Neuronal stem cell (in vitro differentiated cells): ENCODE measurements at regions not wholly inside any gene's neighbourhood (a gene's known extent, or its start where the extent isn't known, plus 50 kb on each side); places are given as distances from the start of the nearest gene placed in this dataset.

Source experiments
- DNase-seq: peaks from one replicate; pipeline ENCODE4 v3.0.0-alpha.2; 2013; ENCODE audit warnings: low spot score
- H2AFZ ChIP-seq: one replicate; pipeline ENCODE4 v1.6.1; 2013; ENCODE audit warnings: mild to moderate bottlenecking, low read length, inconsistent platforms
- H2AK5ac ChIP-seq: 2 replicates; pipeline ENCODE4 v1.6.1; 2013; ENCODE audit warnings: low read depth, mild to moderate bottlenecking, inconsistent platforms, low read length, moderate library complexity, mixed read lengths
- H2BK120ac ChIP-seq: 2 replicates; pipeline ENCODE4 v1.6.1; 2013; ENCODE audit warnings: low read depth, mild to moderate bottlenecking, inconsistent platforms, low read length, moderate library complexity, mixed read lengths
- H2BK12ac ChIP-seq: one replicate; pipeline ENCODE4 v1.6.1; 2013; ENCODE audit warnings: low read length, inconsistent platforms
- H2BK15ac ChIP-seq: 2 replicates; pipeline ENCODE4 v1.6.1; 2013; ENCODE audit warnings: mild to moderate bottlenecking, low read length, inconsistent platforms, mixed read lengths
- H2BK5ac ChIP-seq: one replicate; pipeline ENCODE4 v1.6.1; 2013; ENCODE audit warnings: inconsistent platforms, mild to moderate bottlenecking, low read length, moderate library complexity
- H3K14ac ChIP-seq: one replicate; pipeline ENCODE4 v1.6.1; 2013; ENCODE audit warnings: low read length, inconsistent platforms
- H3K18ac ChIP-seq: 2 replicates; pipeline ENCODE4 v1.6.1; 2013; ENCODE audit warnings: low read length, inconsistent platforms
- H3K23ac ChIP-seq: 2 replicates; pipeline ENCODE4 v1.6.1; 2013; ENCODE audit warnings: low read depth, mild to moderate bottlenecking, mixed read lengths, low read length, inconsistent platforms; ENCODE audit not compliant: poor library complexity
- H3K27ac ChIP-seq: replicated peaks from 3 replicates; pipeline ENCODE4 v1.5.1; 2013; ENCODE audit warnings: low read length, inconsistent platforms
- H3K27me3 ChIP-seq, 3 experiments: 2 replicates each; pipeline ENCODE4 v1.6.1; 2013; ENCODE audit warnings: low read length in 3 of 3, mild to moderate bottlenecking in 2 of 3, inconsistent platforms in 1 of 3, low read depth in 1 of 3, mixed read lengths in 1 of 3, moderate library complexity in 1 of 3; ENCODE audit not compliant: control insufficient read depth in 3 of 3, insufficient read depth in 3 of 3
- H3K36me3 ChIP-seq, 2 donors: replicated peaks in 1 of 2; 2 replicates each; pipeline ENCODE4 v1.6.1; 2013; ENCODE audit warnings: low read length in 2 of 2; ENCODE audit not compliant: control insufficient read depth in 2 of 2, insufficient read depth in 2 of 2
- H3K4ac ChIP-seq: 2 replicates; pipeline ENCODE4 v1.6.1; 2013; ENCODE audit warnings: inconsistent platforms, mild to moderate bottlenecking, low read length, moderate library complexity
- H3K4me1 ChIP-seq, 2 donors: 1 replicate in 1 of 2; 2 replicates in 1 of 2; pipeline ENCODE4 v1.6.1; 2013; ENCODE audit warnings: low read length in 2 of 2, low read depth in 1 of 2; ENCODE audit not compliant: control insufficient read depth in 2 of 2, insufficient read depth in 1 of 2
- H3K4me2 ChIP-seq: one replicate; pipeline ENCODE4 v1.6.1; 2013; ENCODE audit warnings: mild to moderate bottlenecking, low read length, inconsistent platforms; ENCODE audit not compliant: insufficient read depth, poor library complexity, severe bottlenecking
- H3K4me3 ChIP-seq, 2 donors: 2 replicates each; pipeline ENCODE4 v1.5.1; 2013; ENCODE audit warnings: low read length in 2 of 2, mild to moderate bottlenecking in 2 of 2, inconsistent platforms in 1 of 2, moderate library complexity in 1 of 2
- H3K79me1 ChIP-seq: one replicate; pipeline ENCODE4 v1.6.1; 2013; ENCODE audit warnings: low read depth, mild to moderate bottlenecking, inconsistent platforms, low read length, moderate library complexity
- H3K9ac ChIP-seq: one replicate; pipeline ENCODE4 v1.6.1; 2013; ENCODE audit warnings: mild to moderate bottlenecking, low read depth, low read length, inconsistent platforms; ENCODE audit not compliant: poor library complexity
- H3K9me3 ChIP-seq, 2 donors: replicated peaks in 1 of 2; 2 replicates each; pipeline versions ENCODE3 to v1.6.1; 2013; ENCODE audit warnings: low read length in 2 of 2, mild to moderate bottlenecking in 2 of 2, inconsistent platforms in 1 of 2, low read depth in 1 of 2, mixed read lengths in 1 of 2, moderate library complexity in 1 of 2; ENCODE audit not compliant: control insufficient read depth in 2 of 2, insufficient read depth in 1 of 2
- H4K8ac ChIP-seq: one replicate; pipeline ENCODE4 v1.6.1; 2013; ENCODE audit warnings: low read depth, mild to moderate bottlenecking, inconsistent platforms, low read length, moderate library complexity
- H4K91ac ChIP-seq: one replicate; pipeline ENCODE4 v1.6.1; 2013; ENCODE audit warnings: low read length, low read depth, mild to moderate bottlenecking, inconsistent platforms; ENCODE audit not compliant: poor library complexity
- WGBS, 2 donors: extraction: QIAGEN DNeasy Blood & Tissue Kit; methylation state at CpG; one replicate each; pipeline ENCODE4 v1.1.7; 2013; ENCODE audit warnings: missing lambda C conversion rate in 2 of 2, mixed read lengths in 1 of 2; ENCODE audit not compliant: insufficient read length in 2 of 2, insufficient replicate concordance in 1 of 2; ENCODE audit errors: extremely low coverage in 2 of 2; 5-methylcytosine and 5-hydroxymethylcytosine counted together

GRCh38 chr10:3631701-3632330 is 153.2 kb downstream of the KLF6 start:
- no peak overlapping the region for H3K9ac ChIP-seq
- H3K9me3 ChIP-seq: no peaks in the 10 kb centered on the region
- H2AK5ac ChIP-seq: no peak overlapping the region
- H2BK120ac ChIP-seq: no peak overlapping the region
- no peak overlapping the region for H2BK12ac ChIP-seq
- H3K18ac ChIP-seq: no peak overlapping the region
- H3K14ac ChIP-seq: no peak overlapping the region
- no peak overlapping the region for H3K27ac ChIP-seq
- H3K4me1 ChIP-seq: no peaks in the 10 kb centered on the region
- H3K36me3 ChIP-seq: no peaks in the 10 kb centered on the region
- no peak overlapping the region for H3K4me3 ChIP-seq
- no peak overlapping the region for H2AFZ ChIP-seq
- no peak for DNase-seq
- no peak overlapping the region for H4K8ac ChIP-seq
- H3K4me2 ChIP-seq: no peak overlapping the region
- no peak overlapping the region for H2BK5ac ChIP-seq
- no peak overlapping the region for H3K4ac ChIP-seq
- no peak overlapping the region for H2BK15ac ChIP-seq
- no peaks in the 10 kb centered on the region for H3K79me1 ChIP-seq
- H4K91ac ChIP-seq: no peak overlapping the region
- WGBS, 2 donors: no CpG with 5 or more reads among the region's 5 CpGs
- no peak overlapping the region for H3K23ac ChIP-seq
- no peaks in the 10 kb centered on the region for H3K27me3 ChIP-seq

GRCh38 chr10:3631291-3631690 is 153.7 kb downstream of the KLF6 start:
- peaks cover 0 to 1% of the 10 kb centered on the region in 2 donors for H3K4me1 ChIP-seq
- H2BK15ac ChIP-seq: no peak overlapping the region
- no peak overlapping the region for H4K8ac ChIP-seq
- no peak overlapping the region for H3K18ac ChIP-seq
- H3K9ac ChIP-seq: no peak overlapping the region
- no peak overlapping the region for H2BK5ac ChIP-seq
- no peak overlapping the region for H3K4ac ChIP-seq
- no peak for DNase-seq
- H3K36me3 ChIP-seq: no peaks in the 10 kb centered on the region
- peak overlapping the region; percentile 16 for H3K23ac ChIP-seq
- no peak overlapping the region for H2BK120ac ChIP-seq
- no CpG with 5 or more reads among the region's 2 CpGs for WGBS, 2 donors
- H2AK5ac ChIP-seq: no peak overlapping the region
- no peak overlapping the region for H3K14ac ChIP-seq
- H2BK12ac ChIP-seq: no peak overlapping the region
- H2AFZ ChIP-seq: no peak overlapping the region
- H3K4me2 ChIP-seq: no peak overlapping the region
- H3K27me3 ChIP-seq: peaks cover 0 to 2% (median 0%) of the 10 kb centered on the region in 3 experiments
- H3K4me3 ChIP-seq: no peak overlapping the region
- H3K79me1 ChIP-seq: no peaks in the 10 kb centered on the region
- H3K27ac ChIP-seq: no peak overlapping the region
- no peak overlapping the region for H4K91ac ChIP-seq
- H3K9me3 ChIP-seq: no peaks in the 10 kb centered on the region

- Histone ChIP-seq H3K4me1 (peaks cover 1 to 6% of the 10 kb centered on the region in 2 donors), H3K27me3 (peaks cover 0 to 2% (median 0%) of the 10 kb centered on the region in 3 experiments), H3K36me3 (no peaks in the 10 kb centered on the region), H2AFZ (no peak overlapping the region), H2BK120ac (no peak overlapping the region), H2BK12ac (no peak overlapping the region), H3K9ac (no peak overlapping the region), H3K79me1 (peaks cover 2% of the 10 kb centered on the region), H2BK15ac (no peak overlapping the region), H3K4ac (no peak overlapping the region), H3K4me3 (no peak overlapping the region), H3K23ac (no peak overlapping the region), H4K8ac (no peak overlapping the region), H3K27ac (no peak overlapping the region), H3K9me3 (peaks cover 0 to 3% of the 10 kb centered on the region in 2 donors), H3K18ac (no peak overlapping the region), H2BK5ac (no peak overlapping the region), H3K14ac (no peak overlapping the region), H2AK5ac (no peak overlapping the region), H3K4me2 (no peak overlapping the region), H4K91ac (no peak overlapping the region)
- WGBS, 2 donors: no CpG with 5 or more reads among the region's 11 CpGs
- DNase-seq: no peak
Measured at GRCh38 chr10:3625959-3626751, 158.9 kb downstream of the KLF6 start.

- Histone ChIP-seq H3K9ac (no peak overlapping the region), H2BK15ac (no peak overlapping the region), H3K4me3 (no peak overlapping the region), H3K4me1 (peaks cover 1 to 6% of the 10 kb centered on the region in 2 donors), H3K4me2 (no peak overlapping the region), H3K23ac (no peak overlapping the region), H3K27me3 (peaks cover 0 to 2% (median 0%) of the 10 kb centered on the region in 3 experiments), H3K36me3 (no peaks in the 10 kb centered on the region), H3K79me1 (peaks cover 2% of the 10 kb centered on the region), H2BK5ac (no peak overlapping the region), H4K8ac (no peak overlapping the region), H2AFZ (no peak overlapping the region), H4K91ac (no peak overlapping the region), H3K4ac (no peak overlapping the region), H2BK12ac (no peak overlapping the region), H3K27ac (no peak overlapping the region), H3K18ac (no peak overlapping the region), H3K9me3 (peaks cover 3 to 7% of the 10 kb centered on the region in 2 donors), H2AK5ac (no peak overlapping the region), H2BK120ac (no peak overlapping the region), H3K14ac (no peak overlapping the region)
- WGBS, 2 donors: no CpG with 5 or more reads among the region's 8 CpGs
- no peak for DNase-seq
Measured at GRCh38 chr10:3624367-3624766, 160.6 kb downstream of the KLF6 start.
